H1 (cell line): ENCODE measurements at regions not wholly inside any gene's neighbourhood (a gene's known extent, or its start where the extent isn't known, plus 50 kb on each side); places are given as distances from the start of the nearest gene placed in this dataset.

Experiments used
- ATF3 ChIP-seq: IDR thresholded peaks from 2 replicates; pipeline ENCODE4 v1.6.1; 2011; ENCODE audit warnings: low read depth, mild to moderate bottlenecking, low read length; ENCODE audit not compliant: insufficient read depth
- BRCA1 ChIP-seq: IDR thresholded peaks from 2 replicates; pipeline ENCODE4 v1.6.1; 2012; ENCODE audit warnings: low read depth, low read length, improper control_type of control experiment
- EGR1 ChIP-seq: IDR thresholded peaks from 2 replicates; pipeline ENCODE4 v1.6.1; 2011; ENCODE audit warnings: low read depth, low read length, borderline replicate concordance
- EP300 ChIP-seq, 2 experiments: IDR thresholded peaks; 1 replicate in 1 of 2; 2 replicates in 1 of 2; pipeline ENCODE4 v1.6.1; 2011 to 2012; ENCODE audit warnings: low read depth in 2 of 2, low read length in 2 of 2, mild to moderate bottlenecking in 2 of 2, borderline replicate concordance in 1 of 2, inconsistent platforms in 1 of 2, moderate library complexity in 1 of 2
- POLR2AphosphoS5 ChIP-seq: IDR thresholded peaks from 2 replicates; pipeline ENCODE4 v1.6.1; 2011; ENCODE audit warnings: low read depth, low read length
- RAD21 ChIP-seq, 2 experiments: IDR thresholded peaks in 1 of 2; conservative IDR thresholded peaks in 1 of 2; 2 replicates each; pipeline ENCODE4 v1.6.1; 2011; ENCODE audit warnings: low read depth in 2 of 2, low read length in 2 of 2, improper control_type of control experiment in 1 of 2, inconsistent platforms in 1 of 2, mild to moderate bottlenecking in 1 of 2, moderate library complexity in 1 of 2
- TBP ChIP-seq: IDR thresholded peaks from 2 replicates; pipeline ENCODE4 v1.6.1; 2011; ENCODE audit warnings: low read depth, low read length, improper control_type of control experiment
- TF ChIP-seq, protein P1 (sequence below), 3 experiments: IDR thresholded peaks; 1 replicate in 2 of 3; 2 replicates in 1 of 3; pipeline versions ENCODE4 v1.5.1 to v1.6.1; 2011; ENCODE audit warnings: low read length in 3 of 3, mild to moderate bottlenecking in 3 of 3, inconsistent platforms in 2 of 3, low read depth in 1 of 3, moderate library complexity in 1 of 3; ENCODE audit not compliant: insufficient read depth in 1 of 3; ENCODE audit errors: control extremely low read depth in 1 of 3

GRCh38 chr15:91695799-91696198 lies 157.7 kb upstream of the SLCO3A1 start:
- TF ChIP-seq, protein P1, sequence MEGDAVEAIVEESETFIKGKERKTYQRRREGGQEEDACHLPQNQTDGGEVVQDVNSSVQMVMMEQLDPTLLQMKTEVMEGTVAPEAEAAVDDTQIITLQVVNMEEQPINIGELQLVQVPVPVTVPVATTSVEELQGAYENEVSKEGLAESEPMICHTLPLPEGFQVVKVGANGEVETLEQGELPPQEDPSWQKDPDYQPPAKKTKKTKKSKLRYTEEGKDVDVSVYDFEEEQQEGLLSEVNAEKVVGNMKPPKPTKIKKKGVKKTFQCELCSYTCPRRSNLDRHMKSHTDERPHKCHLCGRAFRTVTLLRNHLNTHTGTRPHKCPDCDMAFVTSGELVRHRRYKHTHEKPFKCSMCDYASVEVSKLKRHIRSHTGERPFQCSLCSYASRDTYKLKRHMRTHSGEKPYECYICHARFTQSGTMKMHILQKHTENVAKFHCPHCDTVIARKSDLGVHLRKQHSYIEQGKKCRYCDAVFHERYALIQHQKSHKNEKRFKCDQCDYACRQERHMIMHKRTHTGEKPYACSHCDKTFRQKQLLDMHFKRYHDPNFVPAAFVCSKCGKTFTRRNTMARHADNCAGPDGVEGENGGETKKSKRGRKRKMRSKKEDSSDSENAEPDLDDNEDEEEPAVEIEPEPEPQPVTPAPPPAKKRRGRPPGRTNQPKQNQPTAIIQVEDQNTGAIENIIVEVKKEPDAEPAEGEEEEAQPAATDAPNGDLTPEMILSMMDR (IDR thresholded peaks at IDR 0.05; ENCODE audit: control extremely low read depth in 1 of 3, insufficient read depth in 1 of 3, low read depth in 1 of 3, low read length in 3 of 3), result no peak
- TF ChIP-seq BRCA1, result no peak
- no peak for TF ChIP-seq POLR2AphosphoS5
- no peak for TF ChIP-seq RAD21 (IDR thresholded peaks at IDR 0.05 in 1 of 2, conservative IDR thresholded peaks at IDR 0.05 in 1 of 2; ENCODE audit: low read depth in 2 of 2, low read length in 2 of 2)
- TF ChIP-seq EGR1, result no peak
- no peak for TF ChIP-seq EP300 (IDR thresholded peaks at IDR 0.05; ENCODE audit: borderline replicate concordance in 1 of 2, low read depth in 2 of 2, low read length in 2 of 2)
- no peak for TF ChIP-seq TBP
- no peak for TF ChIP-seq ATF3
